Karpas-422 (cell line): ENCODE measurements at regions not wholly inside any gene's neighbourhood (a gene's known extent, or its start where the extent isn't known, plus 50 kb on each side); places are given as distances from the start of the nearest gene placed in this dataset.
"Not testable (repeated sequence)": the region's sequence is repeated elsewhere in the genome, so short reads cannot be mapped to it uniquely, and the experiment has no call there.

ENCODE experiments used
- DNase-seq: peaks from one replicate; pipeline ENCODE4 v3.0.0-alpha.2; 2015
- H2AFZ ChIP-seq: fragments of 200-600 bp; sonication (generic); 2 replicates; pipeline ENCODE4 v1.6.1; 2014; ENCODE audit warnings: antibody characterized with exemption, low read length, mixed read lengths
- H3K27ac ChIP-seq: fragments of 200-600 bp; sonication (generic); 2 replicates; pipeline ENCODE4 v1.5.1; 2014; ENCODE audit warnings: mild to moderate bottlenecking, low read length, moderate library complexity
- H3K27me3 ChIP-seq: fragments of 200-600 bp; sonication (generic); 2 replicates; pipeline ENCODE4 v1.6.1; 2014; ENCODE audit warnings: low read length, mixed read lengths
- H3K36me3 ChIP-seq: fragments of 200-600 bp; sonication (generic); 2 replicates; pipeline ENCODE4 v1.6.1; 2014; ENCODE audit warnings: low read length, mixed read lengths; ENCODE audit not compliant: insufficient read depth
- H3K4me1 ChIP-seq: fragments of 200-600 bp; sonication (generic); 2 replicates; pipeline ENCODE4 v1.6.1; 2014; ENCODE audit warnings: mild to moderate bottlenecking, low read length, mixed read lengths
- H3K4me2 ChIP-seq: fragments of 200-600 bp; sonication (generic); 2 replicates; pipeline ENCODE4 v1.6.1; 2014; ENCODE audit warnings: low read length, low read depth, mild to moderate bottlenecking; ENCODE audit not compliant: poor library complexity, severe bottlenecking
- H3K4me3 ChIP-seq: fragments of 200-600 bp; sonication (generic); 2 replicates; pipeline ENCODE4 v1.5.1; 2014; ENCODE audit warnings: mild to moderate bottlenecking, antibody characterized with exemption, low read length, mixed read lengths
- H3K79me2 ChIP-seq: fragments of 200-600 bp; sonication (generic); 2 replicates; pipeline ENCODE4 v1.6.1; 2014; ENCODE audit warnings: mild to moderate bottlenecking, low read length, mixed read lengths
- H3K9ac ChIP-seq: fragments of 200-600 bp; sonication (generic); 2 replicates; pipeline ENCODE4 v1.6.0; 2014; ENCODE audit warnings: low read length
- H3K9me2 ChIP-seq: fragments of 200-600 bp; sonication (generic), shearing (Covaris generic); replicated peaks from 2 replicates; pipeline ENCODE4 v1.6.0; 2014; ENCODE audit warnings: mild to moderate bottlenecking, low read length, moderate library complexity; ENCODE audit not compliant: insufficient read depth
- H3K9me3 ChIP-seq: fragments of 300-700, 200-600 bp; sonication (generic); 2 replicates; pipeline ENCODE4 v1.6.1; 2014; ENCODE audit warnings: low read length, mixed read lengths
- H4K20me1 ChIP-seq: fragments of 200-600 bp; sonication (generic); 2 replicates; pipeline ENCODE4 v1.6.1; 2014; ENCODE audit warnings: mild to moderate bottlenecking, antibody characterized with exemption, low read length, low read depth; ENCODE audit not compliant: insufficient read depth

DNA sequence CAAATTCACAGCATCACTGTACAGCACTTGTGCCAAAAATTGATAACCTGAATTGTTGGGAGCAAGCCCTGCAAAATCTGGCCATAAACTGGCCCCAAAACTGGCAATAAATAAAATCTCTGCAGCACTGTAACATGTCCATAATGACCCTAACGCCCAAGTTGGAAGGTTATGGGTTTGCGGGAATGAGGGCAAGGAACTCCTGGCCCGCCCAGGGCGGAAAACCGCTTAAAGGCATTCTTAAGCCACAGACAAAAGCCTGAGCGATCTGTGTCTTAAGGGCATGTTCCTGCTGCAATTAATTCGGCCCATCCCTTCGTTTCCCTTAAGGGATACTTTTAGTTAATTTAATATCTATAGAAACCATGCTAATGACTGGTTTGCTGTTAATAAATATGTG is 690.1 kb upstream of the EPHA5 start:
- DNase-seq, H4K20me1 ChIP-seq, H3K4me1 ChIP-seq, H3K27me3 ChIP-seq, H3K9me2 ChIP-seq, H3K36me3 ChIP-seq, H3K27ac ChIP-seq, H2AFZ ChIP-seq, H3K9ac ChIP-seq, H3K4me2 ChIP-seq, H3K79me2 ChIP-seq, H3K4me3 ChIP-seq: not testable (repeated sequence)
- H3K9me3 ChIP-seq = peaks cover 15% of the 10 kb centered on the region

DNA sequence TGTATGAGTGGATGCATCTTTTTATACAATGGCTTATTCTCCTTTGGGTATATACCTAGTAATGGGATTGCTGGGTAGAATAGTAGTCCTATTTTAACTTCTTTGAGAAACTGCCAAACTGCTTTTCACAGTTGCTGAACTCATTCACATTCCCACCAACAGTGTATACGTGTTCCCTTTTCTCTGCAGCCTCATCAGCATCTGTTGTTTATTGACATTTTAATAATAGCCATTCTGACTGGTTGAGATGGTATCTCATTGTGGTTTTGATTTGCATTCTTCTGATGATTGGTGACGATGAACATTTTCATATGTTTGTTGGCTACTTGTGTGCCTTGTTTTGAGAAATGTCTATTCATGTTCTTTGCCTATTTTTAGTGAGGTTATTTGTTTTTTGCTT is 687.0 kb upstream of the EPHA5 start:
- Histone ChIP-seq H3K4me1 (no peaks in the 10 kb centered on the region), H3K9me3 (peaks cover 20% of the 10 kb centered on the region), H3K4me3 (no peak overlapping the region), H3K4me2 (no peak overlapping the region), H3K9me2 (no peaks in the 10 kb centered on the region), H2AFZ (no peak overlapping the region), H3K79me2 (no peaks in the 10 kb centered on the region), H4K20me1 (no peaks in the 10 kb centered on the region), H3K27me3 (no peaks in the 10 kb centered on the region), H3K27ac (no peak overlapping the region), H3K36me3 (no peaks in the 10 kb centered on the region), H3K9ac (no peak overlapping the region)
- DNase-seq = no peak

DNA sequence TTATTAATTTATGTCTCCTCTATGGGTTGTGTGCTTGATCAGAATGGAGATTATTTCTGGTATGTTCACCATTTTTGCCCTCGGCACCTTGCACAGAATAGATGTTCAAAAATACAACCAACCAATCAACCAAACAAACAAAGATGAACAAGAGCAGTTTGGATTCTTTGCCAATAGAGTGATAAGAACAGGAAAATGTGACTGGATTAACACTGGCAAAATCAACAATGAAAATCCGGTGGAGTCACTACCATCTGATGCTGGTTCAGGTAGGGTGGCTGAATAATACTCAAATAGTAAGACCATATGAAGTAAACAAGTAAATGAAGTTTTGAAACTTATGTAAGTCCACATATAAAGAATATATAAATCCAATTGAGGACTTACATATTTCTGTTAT is 685.0 kb upstream of the EPHA5 start:
- Histone ChIP-seq H3K27ac (no peak overlapping the region), H3K4me2 (no peak overlapping the region), H3K4me3 (no peak overlapping the region), H3K4me1 (no peaks in the 10 kb centered on the region), H3K9me2 (no peaks in the 10 kb centered on the region), H3K79me2 (no peaks in the 10 kb centered on the region), H3K36me3 (no peaks in the 10 kb centered on the region), H3K27me3 (no peaks in the 10 kb centered on the region), H3K9ac (no peak overlapping the region), H2AFZ (no peak overlapping the region), H4K20me1 (no peaks in the 10 kb centered on the region), H3K9me3 (peaks cover 24% of the 10 kb centered on the region)
- no peak for DNase-seq

DNA sequence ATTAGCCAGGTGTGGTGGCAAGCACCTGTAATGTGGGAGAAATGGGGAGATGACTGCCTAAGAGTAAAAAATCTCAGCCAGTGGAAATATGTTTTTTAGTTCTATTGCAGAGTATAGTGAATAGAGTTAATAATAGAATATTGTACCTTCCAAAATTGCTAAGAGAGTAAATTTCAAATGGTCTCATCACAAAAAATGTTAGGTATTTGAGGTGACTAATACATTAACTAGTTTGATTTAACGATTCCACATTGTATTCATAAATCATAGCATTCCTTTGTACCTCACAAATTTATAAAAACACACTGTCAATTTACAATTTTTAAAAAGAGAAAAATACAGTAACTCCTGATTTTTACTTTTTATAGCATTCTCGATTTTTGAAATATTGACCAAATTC is 681.5 kb upstream of the EPHA5 start:
- no peak for DNase-seq
- no peaks in the 10 kb centered on the region for H4K20me1 ChIP-seq

DNA sequence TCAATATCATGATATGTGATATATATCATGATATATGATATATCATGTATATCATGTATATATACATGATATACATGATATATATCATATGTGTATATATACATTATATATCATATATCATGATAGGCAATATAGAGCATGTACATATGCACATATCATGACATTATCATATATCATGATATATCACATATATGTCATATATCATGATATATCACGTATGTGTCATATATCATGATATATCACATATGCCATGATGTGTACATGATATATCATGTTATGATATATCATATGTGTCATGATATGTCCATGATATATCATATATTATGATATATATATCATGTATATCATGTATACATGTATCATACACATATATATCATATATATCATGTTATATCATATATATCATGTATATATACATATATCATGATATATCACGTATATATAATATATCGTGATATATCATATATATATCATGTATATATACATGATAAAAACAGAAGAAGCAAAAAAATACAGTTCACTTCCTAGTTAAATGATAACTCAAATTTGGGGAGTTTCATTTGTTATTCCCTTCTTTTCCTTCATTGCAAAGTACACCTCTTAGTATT is 670.1 kb upstream of the EPHA5 start:
- Histone ChIP-seq H3K9me2 (no peaks in the 10 kb centered on the region), H3K9ac (no peak overlapping the region), H3K4me2 (no peak overlapping the region), H2AFZ (no peak overlapping the region), H3K36me3 (no peaks in the 10 kb centered on the region), H4K20me1 (no peaks in the 10 kb centered on the region), H3K4me3 (no peak overlapping the region), H3K27me3 (no peaks in the 10 kb centered on the region), H3K4me1 (no peaks in the 10 kb centered on the region), H3K79me2 (no peaks in the 10 kb centered on the region), H3K27ac (no peak overlapping the region), H3K9me3 (peaks cover 22% of the 10 kb centered on the region; the same call in 1 of the 2 replicates)
- no peak for DNase-seq

More for the DNA sequence above, 681.5 kb upstream of the EPHA5 start:
- Histone ChIP-seq H3K27ac (no peak overlapping the region), H3K27me3 (no peaks in the 10 kb centered on the region), H3K79me2 (no peaks in the 10 kb centered on the region), H3K9me3 (peaks cover 38% of the 10 kb centered on the region), H3K36me3 (no peaks in the 10 kb centered on the region), H3K4me3 (no peak overlapping the region), H2AFZ (no peak overlapping the region), H3K4me1 (no peaks in the 10 kb centered on the region), H3K9ac (no peak overlapping the region), H3K9me2 (no peaks in the 10 kb centered on the region), H3K4me2 (no peak overlapping the region)

DNA sequence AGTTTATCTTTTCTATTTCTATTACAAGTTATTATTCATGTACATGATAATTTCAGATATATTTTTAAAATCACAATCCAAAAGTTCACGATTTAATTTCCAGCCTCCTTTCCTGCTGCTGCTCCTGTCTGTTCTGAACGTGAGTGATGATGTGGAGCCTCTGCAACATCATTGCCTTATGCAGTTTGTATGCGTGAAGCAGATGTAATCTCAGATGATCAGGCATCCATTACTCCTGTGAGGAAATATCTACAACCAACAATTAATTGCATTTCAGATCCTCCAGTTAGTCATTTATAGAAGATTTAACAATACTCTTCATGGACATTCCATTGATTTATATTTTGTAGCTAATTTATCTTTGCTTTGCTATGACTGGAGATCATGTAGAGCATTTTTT is 668.7 kb upstream of the EPHA5 start:
- no peaks in the 10 kb centered on the region for H3K9me2 ChIP-seq
- DNase-seq = no peak
- H3K36me3 ChIP-seq = no peaks in the 10 kb centered on the region
- no peak overlapping the region for H3K4me3 ChIP-seq
- no peak overlapping the region for H3K27ac ChIP-seq
- no peaks in the 10 kb centered on the region for H3K27me3 ChIP-seq
- H4K20me1 ChIP-seq = no peaks in the 10 kb centered on the region
- no peak overlapping the region for H3K4me2 ChIP-seq
- no peak overlapping the region for H3K9ac ChIP-seq
- peaks cover 22% of the 10 kb centered on the region; the same call in 1 of the 2 replicates for H3K9me3 ChIP-seq
- no peaks in the 10 kb centered on the region for H3K79me2 ChIP-seq
- no peaks in the 10 kb centered on the region for H3K4me1 ChIP-seq
- H2AFZ ChIP-seq = no peak overlapping the region

DNA sequence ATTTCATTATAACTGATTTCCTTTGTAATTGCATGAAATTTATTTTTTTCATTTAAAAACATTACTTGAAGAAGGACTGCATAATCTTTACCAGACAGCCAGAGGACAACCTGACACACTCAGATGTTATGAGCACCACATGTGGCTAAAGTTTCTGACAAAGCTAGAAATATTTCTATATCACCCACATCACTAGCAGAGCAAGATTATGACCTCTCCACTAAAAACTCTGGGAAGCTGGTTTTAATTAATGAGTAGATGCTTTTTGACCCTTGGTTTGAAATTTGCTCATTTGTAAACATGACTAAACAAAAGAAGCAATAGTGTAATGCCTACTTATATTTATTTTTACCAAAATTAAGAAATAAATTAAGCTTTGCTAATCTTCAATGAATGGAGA is 661.5 kb upstream of the EPHA5 start:
- Histone ChIP-seq H3K9me3 (peaks cover 7% of the 10 kb centered on the region; the same call in 1 of the 2 replicates), H3K27me3 (no peaks in the 10 kb centered on the region), H3K9me2 (no peaks in the 10 kb centered on the region), H3K36me3 (no peaks in the 10 kb centered on the region), H3K4me2 (no peak overlapping the region), H3K4me3 (no peak overlapping the region), H3K27ac (no peak overlapping the region), H2AFZ (no peak overlapping the region), H3K9ac (no peak overlapping the region), H3K4me1 (no peaks in the 10 kb centered on the region), H3K79me2 (no peaks in the 10 kb centered on the region), H4K20me1 (no peaks in the 10 kb centered on the region)
- no peak for DNase-seq

DNA sequence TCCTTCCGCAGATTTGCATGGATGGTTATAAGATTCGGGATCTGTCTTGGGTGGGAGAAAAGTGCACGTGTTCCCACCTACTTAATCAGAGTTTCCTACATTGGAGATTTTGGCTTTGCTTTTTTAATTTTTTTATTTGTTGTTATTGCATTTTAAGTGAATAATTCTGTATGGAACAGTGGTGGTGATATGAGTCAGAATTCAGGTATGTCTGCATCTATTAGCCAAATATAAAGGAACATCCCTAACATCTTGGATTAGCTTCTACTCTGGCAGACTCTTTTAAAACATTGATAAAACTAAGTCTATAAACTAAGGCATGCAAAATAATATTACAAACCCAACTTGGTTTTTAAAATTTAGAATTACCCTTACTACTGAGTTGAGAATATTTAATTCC is 659.8 kb upstream of the EPHA5 start:
- no peak for DNase-seq
- H3K27ac ChIP-seq = no peak overlapping the region
- no peaks in the 10 kb centered on the region for H4K20me1 ChIP-seq
- no peak overlapping the region for H3K4me2 ChIP-seq
- no peaks in the 10 kb centered on the region for H3K9me2 ChIP-seq
- H3K4me1 ChIP-seq = no peaks in the 10 kb centered on the region
- no peaks in the 10 kb centered on the region for H3K27me3 ChIP-seq
- H3K36me3 ChIP-seq = no peaks in the 10 kb centered on the region
- H2AFZ ChIP-seq = no peak overlapping the region
- no peaks in the 10 kb centered on the region for H3K79me2 ChIP-seq
- peaks cover 13% of the 10 kb centered on the region; the same call in 1 of the 2 replicates for H3K9me3 ChIP-seq
- no peak overlapping the region for H3K9ac ChIP-seq
- no peak overlapping the region for H3K4me3 ChIP-seq
